ENCODE measurements at regions not wholly inside any gene's neighbourhood (a gene's known extent, or its start where the extent isn't known, plus 50 kb on each side); places are given as distances from the start of the nearest gene placed in this dataset.

DNA sequence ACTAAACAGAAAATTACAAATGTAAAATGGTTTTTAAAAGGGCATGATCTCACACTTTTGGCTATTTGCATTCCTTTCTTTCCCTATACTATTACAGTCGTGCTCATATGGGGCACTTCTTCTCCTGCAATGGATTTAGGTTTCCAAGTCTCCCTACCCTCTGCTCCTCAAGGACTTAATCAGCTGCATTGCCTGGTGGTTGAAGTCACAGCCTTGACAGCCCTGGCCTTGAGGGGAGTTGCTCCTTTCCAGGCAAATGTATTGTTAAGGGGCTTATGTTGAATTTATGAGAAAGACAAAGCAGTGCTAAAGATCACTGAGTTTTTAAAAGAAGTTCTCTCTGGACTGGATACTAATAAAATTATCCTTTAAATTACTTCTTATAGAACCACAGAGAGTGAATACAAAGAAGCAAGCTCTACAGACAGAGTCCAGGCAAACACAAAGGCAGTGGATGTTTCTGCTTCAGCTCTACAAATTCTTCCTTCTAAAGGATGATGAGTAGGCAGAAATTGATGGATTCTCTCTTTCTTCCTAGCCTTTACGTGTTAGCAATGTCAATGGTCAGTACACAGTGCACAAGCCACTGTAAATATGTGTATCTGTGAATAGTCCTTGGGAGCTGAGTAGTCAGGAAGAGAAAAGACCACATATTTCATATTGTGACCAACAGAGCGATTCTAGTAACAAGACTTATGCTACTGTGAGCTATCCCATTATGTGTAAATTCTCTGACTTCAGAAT, 390.9 kb downstream of the TBC1D4 start:
- TF ChIP-seq CTCF (IDR thresholded peaks at IDR 0.05; ENCODE audit: low read depth, low read length) (no peak), MYC (IDR thresholded peaks at IDR 0.05; ENCODE audit: low read depth, low read length) (no peak), MAX (IDR thresholded peaks at IDR 0.05; ENCODE audit: low read depth, low read length) (no peak)

Measured in NB4 (cell line).